HG03457 (cell line): ENCODE measurements at regions not wholly inside any gene's neighbourhood (a gene's known extent, or its start where the extent isn't known, plus 50 kb on each side); places are given as distances from the start of the nearest gene placed in this dataset.

Experiments used
- ATAC-seq: cut with Tn5 transposase; IDR thresholded peaks from one replicate; pipeline ENCODE4 v1.9.1; 2021; ENCODE audit warnings: moderate number of reproducible peaks; ENCODE audit not compliant: unreplicated experiment

GRCh38 chr13:27014406-27015359 is 156.9 kb downstream of the USP12 start:
- no peak for ATAC-seq

- ATAC-seq, result no peak
Observed at GRCh38 chr13:27012482-27013197, 159.0 kb downstream of the USP12 start.

DNA sequence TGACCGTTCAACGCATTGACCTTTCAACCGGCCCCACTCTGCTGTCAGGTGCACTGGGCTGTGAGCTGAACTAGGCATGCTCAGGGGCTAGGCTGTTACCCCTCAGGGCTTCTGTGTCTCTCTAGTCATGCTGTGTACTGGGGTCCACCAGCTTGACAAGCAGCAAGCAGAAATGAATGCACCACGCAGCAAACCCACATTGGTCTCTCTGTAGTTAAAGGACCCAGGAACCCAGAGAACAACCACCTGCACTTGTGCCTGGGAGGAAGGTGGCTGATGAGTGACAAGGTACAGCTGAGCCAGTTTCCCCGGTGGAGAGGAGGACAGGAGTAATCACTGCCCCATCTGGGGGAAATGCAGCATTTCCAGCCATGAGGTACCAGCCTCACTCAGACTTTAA is 159.9 kb downstream of the USP12 start:
- ATAC-seq, result no peak

GRCh38 chr13:27008733-27009132 is 162.9 kb downstream of the USP12 start:
- ATAC-seq, result no peak

DNA sequence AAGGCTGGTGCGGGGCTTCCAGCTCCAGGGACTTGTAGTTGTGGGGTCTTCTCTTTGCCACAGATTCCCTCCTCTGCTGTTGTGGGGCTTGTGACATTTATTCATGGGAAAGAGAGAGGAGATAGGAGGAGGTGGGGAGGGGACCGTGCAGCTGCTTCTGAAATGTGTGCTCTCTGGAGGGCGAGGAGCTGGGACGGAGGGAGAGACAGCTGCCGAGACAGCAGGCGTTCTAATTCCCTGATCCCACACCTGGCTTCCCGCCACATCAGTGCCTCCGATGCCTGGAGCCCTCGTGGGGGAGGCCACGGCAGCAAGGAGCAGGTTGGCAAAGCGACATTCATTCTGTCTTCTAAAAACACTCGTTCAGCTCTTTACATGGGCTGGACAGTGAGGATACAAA is 164.4 kb downstream of the USP12 start:
- ATAC-seq, result no peak

- no peak for ATAC-seq
Observed at GRCh38 chr13:27006519-27007161, 165.0 kb downstream of the USP12 start.

- ATAC-seq, result no peak
Observed at GRCh38 chr13:27005976-27006518, 165.6 kb downstream of the USP12 start.

- no peak for ATAC-seq
Observed at GRCh38 chr13:27005556-27005955, 166.1 kb downstream of the USP12 start.

- no peak for ATAC-seq
Observed at GRCh38 chr13:27004866-27005265, 166.7 kb downstream of the USP12 start.

GRCh38 chr13:27004326-27004725 is 167.3 kb downstream of the USP12 start:
- no peak for ATAC-seq

GRCh38 chr13:27001705-27002104 is 169.9 kb downstream of the USP12 start:
- no peak for ATAC-seq

GRCh38 chr13:27000686-27001085 is 170.9 kb downstream of the USP12 start:
- ATAC-seq, result no peak

- no peak for ATAC-seq
Observed at GRCh38 chr13:26999499-26999898, 172.1 kb downstream of the USP12 start.

- no peak for ATAC-seq
Observed at GRCh38 chr13:26998292-26998691, 173.3 kb downstream of the USP12 start.

DNA sequence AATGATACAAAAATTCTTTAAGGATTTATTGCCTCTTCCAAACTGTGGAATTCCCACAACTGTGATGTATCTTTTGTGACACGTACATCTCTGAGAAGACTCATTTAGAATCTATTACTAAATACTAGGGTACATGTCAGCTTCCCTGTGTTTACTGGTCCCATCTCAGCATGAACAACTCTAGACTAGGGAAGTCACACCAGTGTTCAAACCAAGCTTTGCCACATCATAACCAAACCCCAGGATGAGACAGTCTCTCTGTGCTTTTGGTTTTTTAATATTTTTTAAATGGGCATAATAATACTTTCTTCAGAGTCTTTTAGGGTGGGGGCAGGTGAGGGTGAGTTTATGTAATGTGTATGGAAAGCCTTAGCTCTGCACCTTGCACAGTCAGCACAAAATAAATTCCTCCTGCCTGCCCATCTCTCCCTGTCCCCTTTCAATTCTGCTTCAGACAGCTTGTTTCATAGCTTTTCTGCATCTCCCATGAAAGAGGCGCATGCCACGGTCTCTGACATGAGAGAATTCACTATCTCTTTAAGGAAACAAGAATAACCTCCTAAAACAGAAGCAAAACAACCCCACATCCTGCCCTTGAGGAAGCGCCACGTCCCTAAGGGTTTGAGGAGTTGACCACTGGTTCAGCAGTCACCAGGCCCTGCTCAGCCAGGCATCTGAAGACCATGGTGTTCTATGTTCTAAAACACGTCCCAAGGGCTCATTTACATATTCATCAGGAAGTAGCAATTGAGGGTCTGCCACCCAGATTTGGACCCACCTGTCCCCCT is 174.5 kb downstream of the USP12 start:
- ATAC-seq, result peak; percentile 88

DNA sequence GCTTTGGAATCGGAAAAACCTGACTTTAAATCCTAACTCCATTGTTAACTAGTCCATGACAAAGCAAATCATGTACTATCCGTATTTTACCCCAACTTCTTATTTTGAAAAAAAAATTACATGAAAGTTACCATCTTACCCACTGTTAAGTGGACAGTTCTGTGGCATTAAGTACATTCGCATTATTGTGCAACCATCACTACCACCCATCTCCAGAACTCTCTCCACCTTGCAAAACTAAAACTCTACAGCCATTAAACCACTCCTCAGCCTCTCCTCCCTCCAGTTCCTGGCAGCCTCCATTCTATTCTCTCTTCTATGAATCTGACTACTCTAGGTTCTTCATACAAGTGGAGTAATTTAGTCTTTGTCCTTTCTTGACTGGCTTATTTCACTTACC is 176.5 kb downstream of the USP12 start:
- ATAC-seq, result no peak

DNA sequence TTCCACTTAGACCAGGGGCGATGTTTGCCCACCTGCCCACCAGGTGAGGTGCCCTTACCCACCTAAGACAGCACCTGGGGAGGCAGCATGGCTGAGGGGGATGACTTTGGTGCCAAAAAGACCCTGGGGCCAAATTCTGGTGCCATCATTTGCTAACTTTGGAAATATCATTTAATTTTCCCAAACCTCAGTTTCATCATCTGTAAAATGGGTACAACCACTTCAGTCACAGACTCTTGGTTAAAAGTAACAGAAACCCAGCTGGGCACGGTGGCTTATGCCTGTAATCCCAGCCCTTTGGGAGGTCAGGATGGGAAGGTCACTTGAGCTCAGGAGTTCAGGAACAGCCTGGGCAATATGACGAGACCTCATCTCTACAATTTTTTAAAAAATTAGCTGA is 177.8 kb downstream of the USP12 start:
- ATAC-seq, result no peak

GRCh38 chr13:26992951-26993719 is 178.5 kb downstream of the USP12 start:
- ATAC-seq, result no peak

GRCh38 chr13:26991508-26992181 is 180.0 kb downstream of the USP12 start:
- ATAC-seq, result no peak
